Endothelial cell of umbilical vein (primary cell): ENCODE measurements at regions not wholly inside any gene's neighbourhood (a gene's known extent, or its start where the extent isn't known, plus 50 kb on each side); places are given as distances from the start of the nearest gene placed in this dataset.

Experiments used
- BruUV-seq: library from RNA; stranded (reverse); fragments of 400-500 nt; replicated peaks from 2 replicates; lab custom pipeline; 2021; lab: Mats Ljungman, UMichigan
- CTCF ChIA-PET: fragments of 300-600, 350-600 bp; sonication (Branson Sonifier 250); formaldehyde crosslinking; loops from one replicate; lab custom pipeline; 2021; ENCODE audit warnings: antibody characterized with exemption, inconsistent platforms; lab: Charles Lee
- POLR2A ChIA-PET: fragments of 300-600, 350-600 bp; sonication (Branson Sonifier 250); formaldehyde crosslinking; loops from one replicate; lab custom pipeline; 2021; ENCODE audit warnings: antibody characterized with exemption, inconsistent platforms; lab: Charles Lee
- DNase-seq: peaks from one replicate; pipeline ENCODE4 v3.0.0-alpha.2; 2011; ENCODE audit warnings: low read depth, low spot score
- FAIRE-seq: peaks from 2 replicates; lab custom pipeline; 2011; peaks lifted over from hg19 to GRCh38; lab: Jason Lieb, UNC
- H2AFZ ChIP-seq: 2 replicates; pipeline ENCODE4 v1.6.0; 2012; ENCODE audit warnings: low read depth, low read length, control low read depth, inconsistent platforms
- H3K27ac ChIP-seq: 2 replicates; pipeline ENCODE4 v1.5.1; 2011; ENCODE audit warnings: low read depth, mild to moderate bottlenecking, control low read depth, low read length, moderate library complexity; ENCODE audit not compliant: insufficient read depth
- H3K27me3 ChIP-seq, 2 experiments: 2 replicates each; pipeline versions ENCODE4 v1.6.0 to v1.6.1; 2011; ENCODE audit warnings: low read length in 2 of 2, mixed read lengths in 1 of 2; ENCODE audit not compliant: control insufficient read depth in 2 of 2, insufficient read depth in 2 of 2
- H3K36me3 ChIP-seq, 2 experiments: 2 replicates in 1 of 2; 3 replicates in 1 of 2; pipeline ENCODE4 v1.5.1; 2011; ENCODE audit warnings: low read length in 2 of 2, mild to moderate bottlenecking in 1 of 2, moderate library complexity in 1 of 2; ENCODE audit not compliant: control insufficient read depth in 2 of 2, insufficient read depth in 2 of 2; ENCODE audit errors: extremely low read depth in 1 of 2
- H3K4me1 ChIP-seq: 3 replicates; pipeline ENCODE4 v1.5.1; 2011; ENCODE audit warnings: mild to moderate bottlenecking, low read length; ENCODE audit not compliant: control insufficient read depth, insufficient read depth; ENCODE audit errors: extremely low read depth
- H3K4me2 ChIP-seq: 2 replicates; pipeline ENCODE4 v1.6.1; 2011; ENCODE audit warnings: low read length, control low read depth, mixed read lengths; ENCODE audit not compliant: insufficient read depth
- H3K4me3 ChIP-seq, 3 experiments: fragments of 200-600 bp in 1 of 3; sonication (generic), shearing (Covaris generic) in 1 of 3; replicated peaks in 1 of 3; 2 replicates each; pipeline ENCODE4 v1.5.1; 2011 to 2016; ENCODE audit warnings: control low read depth in 3 of 3, low read length in 3 of 3, mild to moderate bottlenecking in 2 of 3, inconsistent platforms in 1 of 3, low read depth in 1 of 3, moderate library complexity in 1 of 3; ENCODE audit not compliant: insufficient read depth in 1 of 3
- H3K79me2 ChIP-seq: 2 replicates; pipeline ENCODE4 v1.6.0; 2012; ENCODE audit warnings: low read length, inconsistent platforms; ENCODE audit not compliant: control insufficient read depth, insufficient read depth
- H3K9ac ChIP-seq: replicated peaks from 2 replicates; pipeline ENCODE3; 2011; ENCODE audit warnings: low read length, control low read depth; ENCODE audit not compliant: insufficient read depth; ENCODE audit errors: extremely low read depth
- H3K9me1 ChIP-seq: replicated peaks from 3 replicates; pipeline ENCODE4 v1.6.0; 2011; ENCODE audit warnings: mild to moderate bottlenecking, low read length; ENCODE audit not compliant: control insufficient read depth, insufficient read depth; ENCODE audit errors: extremely low read depth
- H3K9me3 ChIP-seq: replicated peaks from 2 replicates; pipeline ENCODE4 v1.5.1; 2012; ENCODE audit warnings: low read length, inconsistent platforms; ENCODE audit not compliant: control insufficient read depth, insufficient read depth
- H4K20me1 ChIP-seq: replicated peaks from 2 replicates; pipeline ENCODE3; 2011; ENCODE audit warnings: mild to moderate bottlenecking, low read length; ENCODE audit not compliant: control insufficient read depth, insufficient read depth; ENCODE audit errors: extremely low read depth
- CTCF ChIP-seq, 2 donors: IDR thresholded peaks; 1 replicate in 1 of 2; 2 replicates in 1 of 2; pipeline ENCODE4 v1.5.1; 2011; ENCODE audit warnings: low read length in 2 of 2, mild to moderate bottlenecking in 2 of 2, moderate library complexity in 2 of 2, control low read depth in 1 of 2, inconsistent platforms in 1 of 2, low read depth in 1 of 2; ENCODE audit not compliant: insufficient read depth in 1 of 2; ENCODE audit errors: extremely low read depth in 1 of 2
- EZH2 ChIP-seq: IDR thresholded peaks from 2 replicates; pipeline ENCODE4 v1.6.1; 2012; ENCODE audit warnings: borderline replicate concordance, low read depth, mild to moderate bottlenecking, moderate library complexity, low read length, inconsistent platforms; ENCODE audit not compliant: severe bottlenecking
- FOS ChIP-seq: IDR thresholded peaks from 2 replicates; pipeline ENCODE4 v1.6.1; 2011; ENCODE audit warnings: mild to moderate bottlenecking, low read length, moderate library complexity, borderline replicate concordance; ENCODE audit not compliant: insufficient read depth
- GATA2 ChIP-seq: IDR thresholded peaks from 2 replicates; pipeline ENCODE4 v1.7.0; 2011; ENCODE audit warnings: low read depth, mild to moderate bottlenecking, moderate library complexity, mixed read lengths, low read length; ENCODE audit not compliant: insufficient read length, insufficient read depth
- JUN ChIP-seq: IDR thresholded peaks from 2 replicates; pipeline ENCODE4 v1.6.1; 2011; ENCODE audit warnings: borderline replicate concordance, low read depth; ENCODE audit not compliant: insufficient read length, insufficient read depth
- MAX ChIP-seq: IDR thresholded peaks from 2 replicates; pipeline ENCODE4 v1.6.1; 2011; ENCODE audit not compliant: insufficient read depth, insufficient read length
- MYC ChIP-seq: IDR thresholded peaks from one replicate; pipeline ENCODE4 v1.6.1; 2011; ENCODE audit warnings: mild to moderate bottlenecking, low read depth, low read length
- POLR2A ChIP-seq: IDR thresholded peaks from 2 replicates; pipeline ENCODE4 v1.6.1; 2012; ENCODE audit warnings: low read depth, mild to moderate bottlenecking, control low read depth, low read length
- POLR2AphosphoS5 ChIP-seq: IDR thresholded peaks from 2 replicates; pipeline ENCODE4 v1.6.1; 2012; ENCODE audit warnings: low read depth, mild to moderate bottlenecking, control low read depth, low read length, moderate library complexity; ENCODE audit not compliant: insufficient read depth
- dilution Hi-C: fragments of 300-500 bp; cut with MboI; formaldehyde crosslinking; loops from one replicate; pipeline ENCODE4 v1.15.0; 2019; ENCODE audit warnings: low sequenced_read_pairs; ENCODE audit not compliant: extremely low pct_ligation_motif_present
- intact Hi-C: fragments of 100-400 bp; cut with micrococcal nuclease; formaldehyde crosslinking; loops from one replicate; pipeline ENCODE4 v1.10.0; 2022

GRCh38 chr1:69269491-69269890, 298.2 kb upstream of the LRRC7 start:
- no peak overlapping the region for H3K4me2 ChIP-seq
- no peaks in the 10 kb centered on the region for H3K79me2 ChIP-seq
- TF ChIP-seq POLR2A (no peak), FOS (no peak), MYC (no peak), GATA2 (no peak), EZH2 (no peak), MAX (no peak), CTCF (IDR thresholded peaks at IDR 0.05; ENCODE audit: extremely low read depth in 1 of 2, insufficient read depth in 1 of 2, low read depth in 1 of 2, low read length in 2 of 2) (no peak), JUN (no peak), POLR2AphosphoS5 (no peak)
- FAIRE-seq (no peak), DNase-seq (no peak)
- no peaks in the 10 kb centered on the region for H3K27me3 ChIP-seq
- H3K4me3 ChIP-seq: no peak overlapping the region
- no peaks in the 10 kb centered on the region for H3K9me1 ChIP-seq
- no peaks in the 10 kb centered on the region for H3K4me1 ChIP-seq
- ChIA-PET POLR2A (no interaction called here), CTCF (no interaction called here)
- no peak overlapping the region for H2AFZ ChIP-seq
- intact Hi-C loops (no loop called here), dilution Hi-C loops (no loop called here)
- H3K36me3 ChIP-seq: no peaks in the 10 kb centered on the region
- BruUV-seq: no TSS peak
- H3K9ac ChIP-seq: no peak overlapping the region
- H3K27ac ChIP-seq: no peak overlapping the region
- no peaks in the 10 kb centered on the region for H3K9me3 ChIP-seq
- H4K20me1 ChIP-seq: no peaks in the 10 kb centered on the region
